ENCODE measurements at regions not wholly inside any gene's neighbourhood (a gene's known extent, or its start where the extent isn't known, plus 50 kb on each side); places are given as distances from the start of the nearest gene placed in this dataset.
"Not testable (repeated sequence)": the region's sequence is repeated elsewhere in the genome, so short reads cannot be mapped to it uniquely, and the experiment has no call there.

DNA sequence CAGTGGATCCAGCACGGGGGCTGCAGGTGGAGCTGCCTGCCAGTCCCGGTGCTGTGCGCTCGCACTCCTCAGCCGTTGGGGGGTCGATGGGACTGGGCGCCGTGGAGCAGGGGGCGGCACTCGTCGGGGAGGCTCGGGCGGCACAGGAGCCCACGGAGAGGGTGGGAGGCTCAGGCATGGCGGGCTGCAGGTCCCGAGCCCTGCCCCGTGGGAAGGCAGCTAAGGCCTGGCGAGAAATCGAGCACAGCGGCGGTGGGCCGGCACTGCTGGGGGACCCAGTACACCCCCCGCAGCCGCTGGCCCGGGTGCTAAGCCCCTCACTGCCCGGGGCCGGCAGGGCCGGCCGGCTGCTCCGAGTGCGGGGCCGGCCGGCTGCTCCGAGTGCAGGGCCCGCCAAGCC, 52.3 kb upstream of the MARK1 start:
- DNase-seq = not testable (repeated sequence)

DNA sequence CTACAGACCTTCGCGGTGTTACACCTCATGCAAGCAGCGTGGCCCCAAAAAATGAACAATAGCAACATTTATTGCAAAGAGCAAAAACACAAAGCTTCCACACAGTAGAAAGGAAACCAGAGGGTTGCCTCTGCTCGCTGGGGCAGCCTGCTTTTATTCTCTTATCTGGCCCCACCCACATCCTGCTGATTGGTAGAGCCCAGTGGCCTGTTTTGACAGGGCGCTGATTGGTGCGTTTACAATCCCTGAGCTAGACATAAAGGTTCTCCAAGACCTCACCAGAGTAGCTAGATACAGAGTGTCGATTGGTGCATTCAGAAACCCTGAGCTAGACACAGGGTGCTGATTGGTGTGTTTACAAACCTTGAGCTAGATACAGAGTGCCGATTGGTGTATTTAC, 52.8 kb upstream of the MARK1 start:
- not testable (repeated sequence) for DNase-seq

DNA sequence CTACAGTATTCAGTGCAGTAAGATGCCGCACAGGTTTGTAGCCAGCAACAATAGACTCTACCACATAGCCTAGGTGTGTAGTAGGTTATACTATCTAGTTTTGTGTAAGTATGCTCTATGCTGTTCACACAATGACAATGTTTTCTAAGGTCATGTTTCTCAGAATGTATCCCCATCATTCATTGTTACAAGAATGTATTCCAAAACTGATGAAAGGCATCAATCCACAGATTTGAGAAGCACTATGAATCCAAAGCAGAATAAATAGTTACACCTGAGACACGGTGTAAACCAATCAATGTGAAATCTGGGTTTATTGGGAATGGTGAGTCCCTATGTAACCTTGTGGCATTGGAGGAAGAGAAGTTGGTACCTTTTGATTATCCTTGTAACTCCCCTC, 54.5 kb upstream of the MARK1 start:
- DNase-seq = no peak

DNA sequence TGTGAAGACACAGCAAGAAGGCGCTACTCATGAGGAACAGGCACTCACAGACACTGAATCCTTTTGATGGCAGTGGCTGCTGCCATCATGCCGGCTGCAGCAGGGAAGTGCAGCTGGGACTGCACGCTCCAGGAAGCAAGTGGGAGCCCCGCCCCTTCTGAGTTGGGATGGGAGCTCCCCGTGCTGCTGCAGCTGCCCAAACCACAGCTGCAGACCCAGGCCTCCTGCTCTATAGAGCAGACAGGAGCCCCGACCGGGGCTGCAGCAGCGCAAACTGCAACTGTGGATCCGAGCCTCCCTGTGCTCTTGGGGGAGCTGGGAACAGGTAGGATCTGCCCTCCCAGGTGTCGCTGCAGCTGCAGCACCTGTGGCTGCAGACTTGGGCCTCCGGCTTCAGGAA, 65.2 kb upstream of the MARK1 start:
- DNase-seq = no peak

DNA sequence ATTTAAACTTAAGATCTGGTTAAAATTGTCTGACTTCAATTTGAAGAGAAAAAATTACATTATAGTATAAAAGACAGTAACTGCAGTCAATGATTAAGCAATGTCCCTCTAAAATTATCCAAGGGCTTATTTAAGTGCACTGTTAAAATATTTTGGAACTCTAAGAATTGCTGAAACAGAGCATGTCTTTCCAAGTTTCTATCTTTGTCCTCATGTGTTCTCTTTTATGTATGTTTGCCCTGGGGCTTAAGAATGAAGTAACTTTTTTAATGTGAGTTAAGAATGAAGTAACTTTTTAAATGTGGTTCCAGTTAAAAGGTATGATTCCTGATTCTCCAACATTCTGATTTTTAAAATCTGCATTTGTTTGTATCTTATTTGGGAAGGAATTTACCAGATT, 69.0 kb upstream of the MARK1 start:
- DNase-seq = no peak

DNA sequence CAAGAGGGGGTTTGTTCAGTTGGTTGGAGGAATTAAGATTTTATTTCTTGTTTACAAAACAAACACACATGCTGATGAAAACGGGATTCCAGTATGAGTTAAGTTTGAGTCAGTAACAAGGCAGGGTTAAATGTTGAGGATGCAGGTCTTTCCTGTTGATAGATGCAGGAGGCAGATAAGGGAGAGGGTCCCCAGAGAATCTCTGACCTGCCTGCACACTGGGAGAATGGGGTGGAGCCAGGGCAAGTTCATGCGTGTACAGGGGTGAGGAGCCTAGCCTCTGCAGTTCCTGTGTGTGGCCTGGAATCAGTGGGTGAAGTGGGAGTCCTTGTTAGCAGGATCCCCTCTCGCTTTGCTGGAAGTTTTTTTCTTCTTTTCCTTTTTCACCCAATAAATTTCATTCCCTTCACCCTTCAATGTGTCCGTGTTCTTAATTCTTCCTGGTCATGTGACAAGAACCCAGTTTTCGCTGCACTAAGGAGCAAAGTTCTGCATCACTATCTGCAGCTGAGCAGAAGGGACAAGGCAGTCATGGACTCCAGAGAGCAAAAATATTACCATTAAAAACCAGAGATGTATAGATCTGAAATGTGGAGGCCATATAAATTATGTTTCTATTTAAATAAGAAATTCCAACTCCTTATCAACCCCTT, 69.9 kb upstream of the MARK1 start:
- no peak for DNase-seq

DNA sequence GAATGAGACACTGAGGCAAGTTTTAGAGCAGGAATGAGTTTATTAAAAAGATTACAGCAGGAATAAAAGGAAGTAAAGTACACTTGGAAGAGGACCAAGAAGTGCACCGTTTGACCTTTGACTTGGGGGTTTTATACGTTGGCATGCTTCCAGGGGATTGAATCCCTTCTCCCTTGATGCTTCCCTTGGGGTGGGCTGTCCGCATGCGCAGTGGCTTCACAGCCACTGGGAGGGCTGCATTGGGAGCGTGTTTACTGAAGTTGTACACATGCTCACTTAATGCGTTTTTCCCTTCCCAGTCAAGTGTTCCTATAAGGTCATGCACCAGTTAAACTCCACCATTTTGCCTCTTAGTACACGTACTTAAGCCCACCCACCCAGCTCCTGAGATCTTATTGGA, 72.4 kb upstream of the MARK1 start:
- no peak for DNase-seq

DNA sequence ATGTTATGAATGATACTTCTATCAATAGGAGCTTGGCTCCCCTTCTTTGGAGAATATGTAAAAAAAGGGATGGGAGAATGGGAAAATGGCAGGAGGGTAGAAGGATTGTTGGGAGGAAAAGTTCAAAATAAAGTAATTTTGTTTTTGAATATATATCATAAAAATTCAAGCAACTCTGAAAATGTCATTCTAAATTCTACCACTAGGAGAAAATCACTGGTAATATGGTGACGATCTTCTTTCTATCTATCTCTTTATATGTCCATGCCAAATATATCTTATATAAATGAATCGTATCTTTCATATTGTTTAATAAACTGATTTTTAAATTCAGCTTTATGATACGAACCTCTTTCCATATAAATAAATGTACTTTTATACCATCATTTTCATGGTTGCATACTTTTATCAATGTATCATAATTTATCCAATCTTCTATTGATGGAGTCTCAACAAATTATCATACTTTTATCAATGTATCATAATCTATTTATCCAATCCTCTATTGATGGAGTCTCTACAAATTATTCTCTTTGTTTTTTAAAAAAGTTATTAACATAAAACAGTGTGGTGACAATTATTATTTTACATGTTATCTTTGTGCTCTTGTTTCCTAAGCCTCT, 73.7 kb upstream of the MARK1 start:
- no peak for DNase-seq

DNA sequence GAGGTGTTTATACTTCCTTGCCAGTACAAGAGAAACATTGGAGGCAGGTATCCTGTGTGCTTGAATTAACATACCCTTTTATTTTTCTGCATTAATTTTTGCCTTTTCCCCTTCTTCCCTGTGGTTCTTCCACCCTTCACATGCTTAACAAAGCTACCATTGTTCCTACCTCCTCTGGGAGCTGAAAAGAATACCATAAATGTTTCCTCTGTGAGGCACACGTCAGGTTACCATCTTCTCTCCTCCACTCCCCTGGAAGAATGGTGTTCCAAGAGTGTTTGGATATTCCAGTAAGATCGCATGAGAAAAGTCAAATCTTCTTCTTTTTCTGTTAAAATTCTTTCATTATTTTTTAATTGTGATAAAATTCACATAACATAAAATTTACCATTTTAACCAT, 74.6 kb upstream of the MARK1 start:
- no peak for DNase-seq

DNA sequence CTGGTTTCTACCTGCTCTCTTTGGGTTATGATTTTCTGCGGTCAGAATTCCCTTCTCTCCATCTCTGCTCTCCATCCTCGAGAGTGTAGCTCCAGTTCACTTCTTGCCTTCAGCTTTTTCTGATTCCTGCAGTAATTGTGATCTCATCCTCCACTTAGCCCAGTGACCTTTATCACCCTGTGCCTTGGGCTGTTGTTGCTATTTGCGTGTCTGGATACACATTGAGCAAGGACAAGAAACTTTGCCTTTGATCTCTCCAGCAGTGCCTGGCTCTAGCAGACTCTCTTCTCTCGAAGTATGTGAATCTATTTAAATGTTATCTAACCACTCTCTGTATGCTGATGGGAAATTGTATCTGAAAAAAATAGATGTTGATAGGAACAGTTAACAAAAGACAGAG, 76.4 kb upstream of the MARK1 start:
- no peak for DNase-seq

DNA sequence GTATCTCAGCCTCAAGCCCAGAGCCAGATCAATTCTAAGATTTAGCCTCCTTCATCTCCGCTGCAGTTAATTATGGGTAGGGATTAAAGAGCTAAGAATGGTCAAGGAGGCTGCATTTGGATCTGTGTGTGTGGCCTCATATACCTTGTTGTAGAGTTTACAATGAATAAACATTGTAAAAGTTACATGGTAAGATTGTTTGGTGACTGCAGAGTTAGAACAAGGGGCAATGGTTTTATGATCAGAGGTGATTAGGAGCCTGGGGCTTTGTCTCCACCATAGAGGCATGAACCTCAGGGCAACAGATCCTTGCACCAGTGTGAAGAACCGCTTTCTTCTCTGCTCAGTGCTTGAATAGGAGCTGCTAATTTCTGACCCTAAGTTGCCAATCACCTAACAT, 77.0 kb upstream of the MARK1 start:
- DNase-seq = no peak

DNA sequence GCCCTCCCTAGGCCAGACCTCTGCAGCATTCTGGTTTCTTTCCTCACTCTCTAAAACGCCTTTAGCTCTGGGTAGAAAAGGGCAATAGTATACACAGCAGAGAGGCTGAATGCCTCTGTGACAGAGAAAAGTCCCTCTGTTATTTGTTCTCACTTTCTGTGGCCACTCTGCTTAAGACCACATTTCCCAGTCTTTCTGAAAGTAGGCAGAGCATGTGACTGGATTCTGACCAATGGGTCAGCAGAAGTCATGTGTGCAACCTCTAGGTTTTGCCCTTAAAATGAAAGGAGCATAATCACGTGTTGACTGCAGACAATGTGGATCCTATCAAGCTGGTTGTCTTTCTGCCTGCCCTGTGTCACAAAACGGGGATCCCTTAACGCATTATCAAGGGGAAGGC, 79.7 kb upstream of the MARK1 start:
- no peak for DNase-seq

DNA sequence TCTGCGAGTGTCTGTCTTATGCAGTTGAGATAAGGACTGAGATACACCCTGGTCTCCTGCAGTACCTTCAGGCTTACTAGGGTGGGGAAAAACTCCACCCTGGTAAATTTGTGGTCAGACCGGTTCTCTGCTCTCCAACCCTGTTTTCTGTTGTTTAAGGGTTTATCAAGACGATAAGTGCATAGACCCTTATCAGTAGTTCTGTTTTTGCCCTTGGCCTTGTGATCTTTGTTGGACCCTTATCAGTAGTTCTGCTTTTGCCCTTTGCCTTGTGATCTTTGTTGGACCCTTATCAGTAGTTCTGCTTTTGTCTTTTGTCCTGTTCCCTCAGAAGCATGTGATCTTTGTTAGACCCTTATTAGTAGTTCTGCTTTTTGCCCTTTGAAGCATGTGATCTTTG, 83.3 kb upstream of the MARK1 start:
- not testable (repeated sequence) for DNase-seq

DNA sequence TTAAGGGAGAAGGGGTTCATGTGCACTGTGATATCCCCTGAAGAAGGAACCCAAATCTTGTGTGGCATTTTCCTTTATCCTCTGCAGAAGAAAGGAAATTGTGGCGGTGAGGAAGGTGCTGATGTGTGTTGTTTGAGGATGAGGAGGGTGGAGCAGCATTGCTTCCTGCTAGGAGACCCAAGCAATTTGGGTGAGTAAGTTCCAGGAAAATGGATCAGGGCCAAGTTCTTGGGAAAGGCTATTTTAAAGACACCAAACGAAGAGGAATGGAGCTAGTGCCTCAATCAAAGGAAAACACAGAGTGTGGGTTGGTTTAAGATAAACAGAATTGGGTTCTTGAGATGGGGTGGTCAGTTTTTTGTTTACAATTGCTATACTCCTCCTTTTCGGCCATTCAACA, 86.7 kb upstream of the MARK1 start:
- DNase-seq = no peak

DNA sequence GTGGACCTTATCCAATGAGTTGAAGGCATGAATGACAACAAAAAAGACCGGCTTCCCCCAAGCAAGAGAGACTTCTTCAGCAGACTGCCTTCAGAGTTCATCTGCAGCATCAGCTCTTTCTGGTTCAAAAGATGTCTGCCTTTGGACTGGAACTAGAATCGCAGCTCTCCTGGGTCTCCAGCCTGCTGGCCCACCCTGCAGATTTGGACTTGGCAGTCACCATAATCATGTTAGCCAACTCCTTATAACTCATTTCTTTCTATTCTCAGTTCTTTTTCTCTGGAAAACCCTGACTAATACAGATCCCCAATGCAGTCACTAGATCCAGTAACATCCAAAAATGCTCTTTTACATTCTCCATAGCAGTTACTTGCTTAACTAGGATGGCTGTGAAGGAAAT, 89.2 kb upstream of the MARK1 start:
- no peak for DNase-seq

DNA sequence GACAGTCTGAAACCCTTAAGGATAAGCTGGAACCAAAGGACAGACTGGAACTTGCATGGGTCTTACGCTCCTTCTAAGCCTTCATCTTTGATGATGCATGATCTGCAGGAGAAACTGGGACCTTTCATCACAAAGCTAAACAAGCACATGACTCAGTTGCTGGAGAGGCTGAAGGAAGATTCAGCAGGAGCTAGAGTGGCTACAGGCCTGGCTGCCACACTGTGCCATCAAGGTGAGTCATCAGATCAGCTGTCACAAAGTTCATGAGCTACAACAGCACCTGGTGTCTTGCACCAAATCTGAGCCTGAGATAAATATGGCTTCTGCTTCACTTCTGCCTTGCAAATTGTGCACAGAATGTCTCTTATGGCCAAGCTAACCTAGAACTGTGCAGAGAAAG, 95.5 kb upstream of the MARK1 start:
- DNase-seq = no peak

DNA sequence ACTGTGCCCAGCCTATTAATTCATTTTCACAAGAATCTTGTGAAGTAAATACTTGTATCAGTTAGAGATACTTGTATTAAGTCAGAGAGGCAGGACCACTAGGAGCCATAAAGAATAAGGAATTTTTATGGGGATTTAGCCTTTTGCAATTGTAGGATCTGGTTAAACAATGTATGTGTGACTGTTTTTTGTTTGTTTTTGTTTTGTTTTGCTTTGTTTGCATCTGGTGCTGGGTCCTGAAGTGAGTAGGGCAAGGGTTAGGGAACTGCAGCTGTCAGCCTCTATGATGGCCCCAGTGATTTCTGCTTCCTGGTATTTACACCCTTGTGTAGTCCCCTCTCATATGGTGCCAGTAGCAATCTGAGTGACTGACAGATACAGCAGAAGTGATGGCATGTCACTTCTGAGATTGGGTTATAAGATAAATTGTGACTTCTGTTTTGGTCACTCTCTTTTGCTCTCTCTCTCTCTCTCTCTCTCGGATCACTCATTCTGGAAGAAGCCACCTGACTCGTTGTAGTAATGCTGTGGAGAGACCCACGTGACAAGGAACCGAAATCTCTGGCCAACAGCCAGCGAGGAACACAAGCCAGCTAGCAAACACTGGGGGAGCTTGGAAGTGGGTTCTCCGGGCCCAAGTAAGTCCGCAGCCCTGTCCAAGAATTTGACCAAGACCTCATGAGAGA, 96.2 kb upstream of the MARK1 start:
- no peak for DNase-seq

DNA sequence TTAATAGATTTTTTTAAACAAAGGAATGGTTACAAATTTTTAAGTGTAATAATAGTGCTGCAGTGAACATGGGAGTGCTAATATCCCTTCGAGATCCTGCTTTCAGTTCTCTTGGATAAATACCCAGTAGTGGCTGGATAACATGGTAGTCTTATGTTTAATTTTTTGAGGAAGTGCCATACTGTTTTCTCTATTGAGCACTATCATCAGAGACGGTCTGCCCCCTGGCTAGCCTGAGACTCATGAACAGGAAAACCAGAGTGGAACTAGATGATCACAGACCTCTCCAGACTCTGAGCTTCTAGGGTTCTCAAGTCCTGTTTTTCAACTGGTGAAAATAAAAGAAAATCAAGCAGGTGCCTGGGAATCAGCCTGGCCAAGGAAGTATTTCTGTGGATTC, 97.3 kb upstream of the MARK1 start:
- no peak for DNase-seq

DNA sequence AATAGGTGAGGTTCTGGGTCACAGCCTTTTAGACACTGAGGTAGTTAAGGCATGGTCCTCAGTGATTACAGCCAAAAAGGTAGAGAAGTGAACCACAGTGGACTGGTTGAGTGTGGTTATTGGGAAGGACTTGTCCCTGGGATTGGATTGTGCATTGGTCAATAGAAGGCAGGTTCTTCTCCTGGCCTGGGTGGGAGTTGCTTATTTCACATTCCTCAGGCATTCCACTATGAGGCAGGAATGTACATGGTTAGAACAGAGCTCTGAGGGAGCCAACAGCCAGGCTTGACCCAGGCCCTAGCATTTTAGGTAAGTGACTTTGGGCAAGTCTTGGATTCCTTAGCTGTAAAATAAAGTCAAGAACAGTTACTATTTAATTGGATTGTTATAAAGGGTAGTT, 97.9 kb upstream of the MARK1 start:
- DNase-seq = no peak

DNA sequence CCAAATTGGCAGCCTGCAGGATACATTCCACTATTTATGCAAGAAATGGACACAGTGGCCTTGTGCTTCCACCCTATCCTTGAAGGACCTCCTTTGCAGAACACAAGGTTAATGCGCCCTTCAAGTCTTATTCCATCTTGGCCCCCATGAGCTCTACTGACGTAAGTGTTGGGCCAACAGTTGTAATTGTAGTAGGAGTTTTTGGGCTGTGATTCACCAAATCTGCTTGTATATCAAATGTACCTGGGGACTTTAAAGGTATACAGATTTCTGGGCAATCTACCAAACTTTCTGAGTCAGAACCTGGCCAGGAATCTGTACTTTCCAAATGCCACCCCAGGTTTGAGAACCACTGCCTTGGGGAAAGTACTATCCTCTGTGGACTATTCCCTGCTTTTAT, 100.9 kb upstream of the MARK1 start:
- no peak for DNase-seq

DNA sequence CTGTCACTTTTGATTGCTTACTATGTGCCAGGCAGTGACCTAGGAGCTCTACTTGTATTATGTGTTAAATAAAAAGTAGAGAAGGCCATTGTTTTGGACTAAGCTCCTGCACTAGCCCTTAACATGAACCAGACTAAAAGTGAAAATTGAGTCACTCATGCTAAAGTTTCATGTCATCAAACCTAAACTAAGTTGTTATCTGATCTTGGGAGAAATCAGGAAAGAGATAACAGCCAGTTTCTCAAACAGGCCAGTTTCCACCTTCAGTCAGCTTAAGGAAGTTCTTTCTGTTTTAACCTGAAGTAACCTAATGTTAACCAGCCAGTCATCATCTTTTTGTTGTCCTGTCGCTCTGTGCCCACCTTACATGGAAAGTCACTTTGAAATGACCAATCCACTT, 102.1 kb upstream of the MARK1 start:
- DNase-seq = no peak

DNA sequence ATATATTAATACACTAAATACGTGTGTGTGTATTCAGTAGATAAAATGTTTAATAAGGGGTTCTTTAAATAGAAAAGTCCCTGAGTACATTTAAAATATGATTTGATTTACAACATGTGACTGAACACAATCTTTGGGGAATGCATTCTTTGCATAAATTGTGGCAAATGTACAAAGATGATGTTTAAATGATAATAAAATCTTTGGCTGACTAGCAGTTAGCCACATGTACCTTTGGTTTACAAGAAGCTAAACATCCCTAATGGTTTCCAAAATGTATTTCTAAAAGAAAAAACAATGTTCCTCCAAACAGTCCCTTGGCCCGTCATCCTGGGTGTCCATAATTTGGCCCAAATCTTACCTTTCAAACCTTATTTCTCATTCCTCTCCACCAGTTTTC, 106.4 kb upstream of the MARK1 start:
- DNase-seq = no peak

DNA sequence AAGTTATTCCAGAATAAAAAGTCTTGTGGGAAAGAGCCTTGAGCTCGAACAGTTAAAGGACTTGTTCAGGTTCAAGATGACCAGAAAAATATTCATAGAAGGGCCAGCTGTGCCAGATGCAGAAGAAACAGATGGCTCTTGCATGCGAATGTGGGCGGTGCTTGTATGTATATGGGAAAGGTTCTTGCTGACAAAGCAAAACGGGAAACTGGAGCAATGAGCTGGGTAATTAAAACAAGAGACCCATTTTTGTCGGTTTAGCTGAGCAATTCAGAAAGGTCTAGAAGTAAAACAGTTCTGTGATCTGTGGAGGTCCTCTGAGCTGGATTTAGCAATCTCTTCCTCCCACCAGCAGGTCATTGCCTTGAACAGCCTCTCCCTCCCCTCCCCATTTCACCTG, 107.2 kb upstream of the MARK1 start:
- no peak for DNase-seq

DNA sequence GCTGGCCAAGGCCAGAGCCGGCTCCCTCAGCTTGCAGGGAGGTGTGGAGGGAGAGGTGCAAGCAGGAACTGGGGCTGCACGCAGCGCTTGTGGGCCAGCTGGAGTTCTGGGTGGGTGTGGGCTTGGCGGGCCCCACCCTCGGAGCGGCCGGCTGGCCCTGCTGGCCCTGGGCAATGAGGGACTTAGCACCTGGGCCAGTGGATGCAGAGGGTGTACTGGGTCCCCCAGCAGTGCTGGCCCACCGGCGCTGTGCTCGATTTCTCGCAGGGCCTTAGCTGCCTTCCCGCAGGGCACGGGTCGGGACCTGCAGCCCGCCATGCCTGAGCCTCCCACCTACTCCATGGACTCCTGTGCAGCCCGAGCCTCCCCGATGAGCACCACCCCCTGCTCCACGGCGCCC, 115.6 kb upstream of the MARK1 start:
- not testable (repeated sequence) for DNase-seq

DNA sequence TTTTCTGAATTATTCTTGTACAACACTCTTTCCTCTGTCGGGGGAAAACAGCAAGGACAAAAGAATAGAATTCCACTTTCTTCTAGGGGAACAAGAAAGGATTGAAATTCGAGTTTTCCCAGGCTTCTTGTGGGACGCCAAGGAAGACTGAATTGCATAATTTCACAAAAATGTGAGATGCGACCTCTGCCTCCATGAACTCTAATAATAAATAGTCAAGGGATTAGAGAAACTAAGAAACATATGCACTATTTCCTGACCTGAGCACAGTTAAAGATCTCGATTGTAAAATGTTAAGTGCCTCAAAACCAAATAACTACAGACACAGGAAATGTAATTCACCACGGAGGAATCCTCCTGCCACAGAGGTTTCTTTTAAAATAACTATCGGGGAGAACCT, 117.3 kb upstream of the MARK1 start:
- no peak for DNase-seq

Data from amniotic stem cell (primary cell).